Inflammatory macrophage treated with lipopolysaccharide for 1 hour (primary cell): ENCODE measurements at regions not wholly inside any gene's neighbourhood (a gene's known extent, or its start where the extent isn't known, plus 50 kb on each side); places are given as distances from the start of the nearest gene placed in this dataset.
"Not testable (repeated sequence)": the region's sequence is repeated elsewhere in the genome, so short reads cannot be mapped to it uniquely, and the experiment has no call there.

Experiments
- DNase-seq, 2 donors: peaks; one replicate each; pipeline ENCODE4 v3.0.0-alpha.2; 2020 to 2022

- no peak for DNase-seq
These were observed 671.1 kb upstream of the INTU start for GRCh38 chr4:126961661-126962060.

GRCh38 chr4:126965877-126966276 lies 666.9 kb upstream of the INTU start:
- no peak for DNase-seq

GRCh38 chr4:126969360-126970235 lies 663.2 kb upstream of the INTU start:
- no peak for DNase-seq

- DNase-seq = no peak
These were observed 659.6 kb upstream of the INTU start for GRCh38 chr4:126973201-126973600.

GRCh38 chr4:126976850-126977632 lies 655.7 kb upstream of the INTU start:
- DNase-seq = no peak

GRCh38 chr4:126986005-126986404 lies 646.8 kb upstream of the INTU start:
- no peak for DNase-seq

- no peak for DNase-seq
These were observed 645.9 kb upstream of the INTU start for GRCh38 chr4:126986828-126987227.

GRCh38 chr4:126991965-126992364 lies 640.8 kb upstream of the INTU start:
- no peak for DNase-seq

- DNase-seq = no peak
These were observed 639.8 kb upstream of the INTU start for GRCh38 chr4:126992910-126993309.

- DNase-seq = no peak
These were observed 639.4 kb upstream of the INTU start for GRCh38 chr4:126993351-126993750.

GRCh38 chr4:126995235-126995634 lies 637.5 kb upstream of the INTU start:
- no peak for DNase-seq

GRCh38 chr4:127000110-127000509 lies 632.6 kb upstream of the INTU start:
- no peak for DNase-seq

- DNase-seq = no peak
These were observed 631.9 kb upstream of the INTU start for GRCh38 chr4:127000846-127001245.

- DNase-seq = no peak
These were observed 630.8 kb upstream of the INTU start for GRCh38 chr4:127001933-127002332.

- no peak for DNase-seq
These were observed 626.3 kb upstream of the INTU start for GRCh38 chr4:127006446-127006877.

- DNase-seq = no peak
These were observed 625.5 kb upstream of the INTU start for GRCh38 chr4:127007305-127007704.

- no peak for DNase-seq
These were observed 620.2 kb upstream of the INTU start for GRCh38 chr4:127012549-127012948.

- no peak for DNase-seq
These were observed 617.1 kb upstream of the INTU start for GRCh38 chr4:127015667-127016117.

- no peak for DNase-seq
These were observed 614.4 kb upstream of the INTU start for GRCh38 chr4:127018381-127018780.

- DNase-seq = not testable (repeated sequence)
These were observed 611.9 kb upstream of the INTU start for GRCh38 chr4:127020831-127021230.

GRCh38 chr4:127036296-127036695 lies 596.5 kb upstream of the INTU start:
- no peak for DNase-seq

GRCh38 chr4:127045861-127046260 lies 586.9 kb upstream of the INTU start:
- DNase-seq = no peak

GRCh38 chr4:127047930-127048329 lies 584.8 kb upstream of the INTU start:
- no peak for DNase-seq
